ENCODE measurements at regions not wholly inside any gene's neighbourhood (a gene's known extent, or its start where the extent isn't known, plus 50 kb on each side); places are given as distances from the start of the nearest gene placed in this dataset.

GRCh38 chr9:118929287-118929686 lies 439.9 kb downstream of the BRINP1 start (continued):
- TF ChIP-seq CREB5 (CRISPR knock-in tag; IDR thresholded peaks at IDR 0.05; ENCODE audit: low read depth) = no peak
- TF ChIP-seq, protein P1, sequence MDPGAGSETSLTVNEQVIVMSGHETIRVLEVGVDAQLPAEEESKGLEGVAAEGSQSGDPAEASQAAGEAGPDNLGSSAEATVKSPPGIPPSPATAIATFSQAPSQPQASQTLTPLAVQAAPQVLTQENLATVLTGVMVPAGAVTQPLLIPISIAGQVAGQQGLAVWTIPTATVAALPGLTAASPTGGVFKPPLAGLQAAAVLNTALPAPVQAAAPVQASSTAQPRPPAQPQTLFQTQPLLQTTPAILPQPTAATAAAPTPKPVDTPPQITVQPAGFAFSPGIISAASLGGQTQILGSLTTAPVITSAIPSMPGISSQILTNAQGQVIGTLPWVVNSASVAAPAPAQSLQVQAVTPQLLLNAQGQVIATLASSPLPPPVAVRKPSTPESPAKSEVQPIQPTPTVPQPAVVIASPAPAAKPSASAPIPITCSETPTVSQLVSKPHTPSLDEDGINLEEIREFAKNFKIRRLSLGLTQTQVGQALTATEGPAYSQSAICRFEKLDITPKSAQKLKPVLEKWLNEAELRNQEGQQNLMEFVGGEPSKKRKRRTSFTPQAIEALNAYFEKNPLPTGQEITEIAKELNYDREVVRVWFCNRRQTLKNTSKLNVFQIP (CRISPR knock-in tag; IDR thresholded peaks at IDR 0.05; ENCODE audit: borderline replicate concordance, low read depth) = no peak
- TF ChIP-seq ZNF565 (CRISPR knock-in tag; conservative IDR thresholded peaks at IDR 0.05; ENCODE audit: low read depth) = no peak

GRCh38 chr9:118931941-118932340 lies 437.3 kb downstream of the BRINP1 start:
- TF ChIP-seq OSR1 (CRISPR knock-in tag; IDR thresholded peaks at IDR 0.05) (no peak), ZNF70 (CRISPR knock-in tag; IDR thresholded peaks at IDR 0.05) (no peak), PPARA (CRISPR knock-in tag; IDR thresholded peaks at IDR 0.05; ENCODE audit: borderline replicate concordance) (no peak), CSDC2 (CRISPR knock-in tag; IDR thresholded peaks at IDR 0.05) (no peak)
- TF ChIP-seq, protein P1 (CRISPR knock-in tag; IDR thresholded peaks at IDR 0.05; ENCODE audit: borderline replicate concordance, low read depth) = no peak
- ATAC-seq = no peak

GRCh38 chr9:118938581-118938980 lies 430.7 kb downstream of the BRINP1 start:
- no peak for ATAC-seq
- no peak for TF ChIP-seq TOX (CRISPR knock-in tag; IDR thresholded peaks at IDR 0.05; ENCODE audit: borderline replicate concordance)
- no peak for TF ChIP-seq CREB5 (CRISPR knock-in tag; IDR thresholded peaks at IDR 0.05; ENCODE audit: low read depth)
- TF ChIP-seq SNAI2 (CRISPR knock-in tag; IDR thresholded peaks at IDR 0.05) = no peak
- TF ChIP-seq, protein P2, sequence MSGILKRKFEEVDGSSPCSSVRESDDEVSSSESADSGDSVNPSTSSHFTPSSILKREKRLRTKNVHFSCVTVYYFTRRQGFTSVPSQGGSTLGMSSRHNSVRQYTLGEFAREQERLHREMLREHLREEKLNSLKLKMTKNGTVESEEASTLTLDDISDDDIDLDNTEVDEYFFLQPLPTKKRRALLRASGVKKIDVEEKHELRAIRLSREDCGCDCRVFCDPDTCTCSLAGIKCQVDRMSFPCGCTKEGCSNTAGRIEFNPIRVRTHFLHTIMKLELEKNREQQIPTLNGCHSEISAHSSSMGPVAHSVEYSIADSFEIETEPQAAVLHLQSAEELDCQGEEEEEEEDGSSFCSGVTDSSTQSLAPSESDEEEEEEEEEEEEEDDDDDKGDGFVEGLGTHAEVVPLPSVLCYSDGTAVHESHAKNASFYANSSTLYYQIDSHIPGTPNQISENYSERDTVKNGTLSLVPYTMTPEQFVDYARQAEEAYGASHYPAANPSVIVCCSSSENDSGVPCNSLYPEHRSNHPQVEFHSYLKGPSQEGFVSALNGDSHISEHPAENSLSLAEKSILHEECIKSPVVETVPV (CRISPR knock-in tag; IDR thresholded peaks at IDR 0.05) = no peak
- TF ChIP-seq CSDC2 (CRISPR knock-in tag; IDR thresholded peaks at IDR 0.05) = no peak
- TF ChIP-seq ZNF8 (CRISPR knock-in tag; IDR thresholded peaks at IDR 0.05) = no peak

GRCh38 chr9:118940473-118940872 lies 428.8 kb downstream of the BRINP1 start:
- no peak for ATAC-seq
- TF ChIP-seq ZFP3 (CRISPR knock-in tag; IDR thresholded peaks at IDR 0.05) = no peak
- TF ChIP-seq OSR1 (CRISPR knock-in tag; IDR thresholded peaks at IDR 0.05) = no peak
- TF ChIP-seq ZFP30 (CRISPR knock-in tag; IDR thresholded peaks at IDR 0.05) = no peak
- no peak for TF ChIP-seq ISL1 (CRISPR knock-in tag; IDR thresholded peaks at IDR 0.05)
- TF ChIP-seq, protein P3, sequence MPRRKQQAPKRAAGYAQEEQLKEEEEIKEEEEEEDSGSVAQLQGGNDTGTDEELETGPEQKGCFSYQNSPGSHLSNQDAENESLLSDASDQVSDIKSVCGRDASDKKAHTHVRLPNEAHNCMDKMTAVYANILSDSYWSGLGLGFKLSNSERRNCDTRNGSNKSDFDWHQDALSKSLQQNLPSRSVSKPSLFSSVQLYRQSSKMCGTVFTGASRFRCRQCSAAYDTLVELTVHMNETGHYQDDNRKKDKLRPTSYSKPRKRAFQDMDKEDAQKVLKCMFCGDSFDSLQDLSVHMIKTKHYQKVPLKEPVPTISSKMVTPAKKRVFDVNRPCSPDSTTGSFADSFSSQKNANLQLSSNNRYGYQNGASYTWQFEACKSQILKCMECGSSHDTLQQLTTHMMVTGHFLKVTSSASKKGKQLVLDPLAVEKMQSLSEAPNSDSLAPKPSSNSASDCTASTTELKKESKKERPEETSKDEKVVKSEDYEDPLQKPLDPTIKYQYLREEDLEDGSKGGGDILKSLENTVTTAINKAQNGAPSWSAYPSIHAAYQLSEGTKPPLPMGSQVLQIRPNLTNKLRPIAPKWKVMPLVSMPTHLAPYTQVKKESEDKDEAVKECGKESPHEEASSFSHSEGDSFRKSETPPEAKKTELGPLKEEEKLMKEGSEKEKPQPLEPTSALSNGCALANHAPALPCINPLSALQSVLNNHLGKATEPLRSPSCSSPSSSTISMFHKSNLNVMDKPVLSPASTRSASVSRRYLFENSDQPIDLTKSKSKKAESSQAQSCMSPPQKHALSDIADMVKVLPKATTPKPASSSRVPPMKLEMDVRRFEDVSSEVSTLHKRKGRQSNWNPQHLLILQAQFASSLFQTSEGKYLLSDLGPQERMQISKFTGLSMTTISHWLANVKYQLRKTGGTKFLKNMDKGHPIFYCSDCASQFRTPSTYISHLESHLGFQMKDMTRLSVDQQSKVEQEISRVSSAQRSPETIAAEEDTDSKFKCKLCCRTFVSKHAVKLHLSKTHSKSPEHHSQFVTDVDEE (CRISPR knock-in tag; IDR thresholded peaks at IDR 0.05) = no peak
- TF ChIP-seq SNAI2 (CRISPR knock-in tag; IDR thresholded peaks at IDR 0.05) = no peak
- TF ChIP-seq, protein P1 (CRISPR knock-in tag; IDR thresholded peaks at IDR 0.05; ENCODE audit: borderline replicate concordance, low read depth) = no peak
- TF ChIP-seq BACH2 (CRISPR knock-in tag; IDR thresholded peaks at IDR 0.05; ENCODE audit: borderline replicate concordance) = no peak
- TF ChIP-seq TOX (CRISPR knock-in tag; IDR thresholded peaks at IDR 0.05; ENCODE audit: borderline replicate concordance) = no peak
- TF ChIP-seq, protein P2 (CRISPR knock-in tag; IDR thresholded peaks at IDR 0.05) = no peak
- no peak for TF ChIP-seq ZNF8 (CRISPR knock-in tag; IDR thresholded peaks at IDR 0.05)
- TF ChIP-seq ZNF565 (CRISPR knock-in tag; conservative IDR thresholded peaks at IDR 0.05; ENCODE audit: low read depth) = no peak
- TF ChIP-seq PATZ1 (CRISPR knock-in tag; IDR thresholded peaks at IDR 0.05; ENCODE audit: borderline replicate concordance) = no peak
- no peak for TF ChIP-seq CREB5 (CRISPR knock-in tag; IDR thresholded peaks at IDR 0.05; ENCODE audit: low read depth)
